ENCODE measurements at regions not wholly inside any gene's neighbourhood (a gene's known extent, or its start where the extent isn't known, plus 50 kb on each side); places are given as distances from the start of the nearest gene placed in this dataset.
"Not testable (repeated sequence)": the region's sequence is repeated elsewhere in the genome, so short reads cannot be mapped to it uniquely, and the experiment has no call there.

- no peak overlapping the region for H3K4me3 Mint-ChIP-seq
- no peaks in the 10 kb centered on the region for H3K9me3 Mint-ChIP-seq
- no peaks in the 10 kb centered on the region for H3K36me3 Mint-ChIP-seq
- peaks cover 6 to 22% of the 10 kb centered on the region in 2 donors for H3K27me3 Mint-ChIP-seq
- no peaks in the 10 kb centered on the region for H3K4me1 Mint-ChIP-seq (ENCODE audit: low read depth in 2 of 2)
- ATAC-seq (no peak), DNase-seq (ENCODE audit: low spot score) (no peak)
- no peak overlapping the region for H3K27ac Mint-ChIP-seq
These were observed 128.0 kb upstream of the KCNK1 start for GRCh38 chr1:233485809-233486398.

GRCh38 chr1:233487408-233487807 is 126.5 kb upstream of the KCNK1 start:
- Mint-ChIP-seq H3K27ac (no peak overlapping the region), H3K4me1 (ENCODE audit: low read depth in 2 of 2) (no peaks in the 10 kb centered on the region), H3K4me3 (no peak overlapping the region), H3K9me3 (no peaks in the 10 kb centered on the region), H3K27me3 (peaks cover 6 to 22% of the 10 kb centered on the region in 2 donors), H3K36me3 (no peaks in the 10 kb centered on the region)
- no peak for DNase-seq (ENCODE audit: low spot score)
- ATAC-seq = no peak

GRCh38 chr1:233489411-233489810 is 124.5 kb upstream of the KCNK1 start:
- DNase-seq (ENCODE audit: low spot score) = no peak
- no peak overlapping the region for H3K4me3 Mint-ChIP-seq
- H3K27me3 Mint-ChIP-seq = peaks cover 4 to 22% of the 10 kb centered on the region in 2 donors
- ATAC-seq = no peak
- H3K4me1 Mint-ChIP-seq (ENCODE audit: low read depth in 2 of 2) = no peaks in the 10 kb centered on the region
- H3K36me3 Mint-ChIP-seq = no peaks in the 10 kb centered on the region
- H3K9me3 Mint-ChIP-seq = no peaks in the 10 kb centered on the region
- no peak overlapping the region for H3K27ac Mint-ChIP-seq

- Mint-ChIP-seq H3K27me3 (peaks cover under 1 to 22% of the 10 kb centered on the region in 2 donors), H3K27ac (no peak overlapping the region), H3K4me3 (no peak overlapping the region), H3K4me1 (ENCODE audit: low read depth in 2 of 2) (no peaks in the 10 kb centered on the region), H3K36me3 (no peaks in the 10 kb centered on the region), H3K9me3 (no peaks in the 10 kb centered on the region)
- ATAC-seq (no peak), DNase-seq (ENCODE audit: low spot score) (no peak)
These were observed 123.4 kb upstream of the KCNK1 start for GRCh38 chr1:233490488-233490887.

- H3K27me3 Mint-ChIP-seq = peaks cover 0 to 26% of the 10 kb centered on the region in 2 donors
- H3K9me3 Mint-ChIP-seq = no peaks in the 10 kb centered on the region
- H3K36me3 Mint-ChIP-seq = no peaks in the 10 kb centered on the region
- H3K4me1 Mint-ChIP-seq (ENCODE audit: low read depth in 2 of 2) = no peaks in the 10 kb centered on the region
- H3K27ac Mint-ChIP-seq = no peak overlapping the region
- ATAC-seq (no peak), DNase-seq (ENCODE audit: low spot score) (no peak)
- no peak overlapping the region for H3K4me3 Mint-ChIP-seq
These were observed 121.8 kb upstream of the KCNK1 start for GRCh38 chr1:233491953-233492620.

GRCh38 chr1:233496993-233497392 is 116.9 kb upstream of the KCNK1 start:
- Mint-ChIP-seq H3K27me3 (peaks cover 0 to 26% of the 10 kb centered on the region in 2 donors), H3K9me3 (no peaks in the 10 kb centered on the region), H3K4me1 (ENCODE audit: low read depth in 2 of 2) (no peaks in the 10 kb centered on the region), H3K36me3 (no peaks in the 10 kb centered on the region), H3K4me3 (no peak overlapping the region), H3K27ac (no peak overlapping the region)
- DNase-seq (ENCODE audit: low spot score) (no peak), ATAC-seq (no peak)

- H3K27ac Mint-ChIP-seq = no peak overlapping the region
- ATAC-seq (no peak), DNase-seq (ENCODE audit: low spot score) (no peak)
- H3K9me3 Mint-ChIP-seq = no peaks in the 10 kb centered on the region
- peaks cover 0 to 26% of the 10 kb centered on the region in 2 donors for H3K27me3 Mint-ChIP-seq
- no peaks in the 10 kb centered on the region for H3K36me3 Mint-ChIP-seq
- H3K4me3 Mint-ChIP-seq = no peak overlapping the region
- no peaks in the 10 kb centered on the region for H3K4me1 Mint-ChIP-seq (ENCODE audit: low read depth in 2 of 2)
These were observed 116.2 kb upstream of the KCNK1 start for GRCh38 chr1:233497679-233498078.

GRCh38 chr1:233500106-233500505 is 113.8 kb upstream of the KCNK1 start:
- DNase-seq (ENCODE audit: low spot score) = no peak
- no peak overlapping the region for H3K4me3 Mint-ChIP-seq

GRCh38 chr1:233503366-233503954 is 110.4 kb upstream of the KCNK1 start:
- Mint-ChIP-seq H3K27ac (no peak overlapping the region), H3K4me3 (no peak overlapping the region), H3K9me3 (no peaks in the 10 kb centered on the region), H3K27me3 (peaks cover 0 to 19% of the 10 kb centered on the region in 2 donors), H3K36me3 (peaks cover 8% of the 10 kb centered on the region), H3K4me1 (ENCODE audit: low read depth in 2 of 2) (no peaks in the 10 kb centered on the region)
- ATAC-seq (no peak), DNase-seq (ENCODE audit: low spot score) (no peak)

More at GRCh38 chr1:233500106-233500505, 113.8 kb upstream of the KCNK1 start:
- Mint-ChIP-seq H3K4me1 (ENCODE audit: low read depth in 2 of 2) (no peaks in the 10 kb centered on the region), H3K27me3 (peaks cover 0 to 26% of the 10 kb centered on the region in 2 donors), H3K9me3 (no peaks in the 10 kb centered on the region), H3K36me3 (no peaks in the 10 kb centered on the region), H3K27ac (no peak overlapping the region)
- no peak for ATAC-seq

GRCh38 chr1:233505130-233505529 is 108.8 kb upstream of the KCNK1 start:
- Mint-ChIP-seq H3K4me3 (no peak overlapping the region), H3K4me1 (ENCODE audit: low read depth in 2 of 2) (no peaks in the 10 kb centered on the region), H3K27ac (no peak overlapping the region), H3K27me3 (peaks cover 2 to 15% of the 10 kb centered on the region in 2 donors), H3K9me3 (no peaks in the 10 kb centered on the region), H3K36me3 (peaks cover 8% of the 10 kb centered on the region)
- ATAC-seq (peak in 1 of 2 donors; percentile 36), DNase-seq (ENCODE audit: low spot score) (no peak)

- not testable (repeated sequence) for DNase-seq (ENCODE audit: low spot score); H3K27ac Mint-ChIP-seq; ATAC-seq; H3K36me3 Mint-ChIP-seq; H3K9me3 Mint-ChIP-seq; H3K4me3 Mint-ChIP-seq; H3K27me3 Mint-ChIP-seq; H3K4me1 Mint-ChIP-seq (ENCODE audit: low read depth in 2 of 2)
These were observed 108.0 kb upstream of the KCNK1 start for GRCh38 chr1:233505889-233506288.

- no peaks in the 10 kb centered on the region for H3K4me1 Mint-ChIP-seq (ENCODE audit: low read depth in 2 of 2)
- no peak for DNase-seq (ENCODE audit: low spot score)
- H3K36me3 Mint-ChIP-seq = peaks cover 8% of the 10 kb centered on the region
- no peak overlapping the region for H3K4me3 Mint-ChIP-seq
- peaks cover 2 to 7% of the 10 kb centered on the region in 2 donors for H3K27me3 Mint-ChIP-seq
- H3K9me3 Mint-ChIP-seq = no peaks in the 10 kb centered on the region
- ATAC-seq = no peak
- H3K27ac Mint-ChIP-seq = no peak overlapping the region
These were observed 104.4 kb upstream of the KCNK1 start for GRCh38 chr1:233509526-233509925.

GRCh38 chr1:233512538-233512937 is 101.4 kb upstream of the KCNK1 start:
- Mint-ChIP-seq H3K4me1 (ENCODE audit: low read depth in 2 of 2) (no peaks in the 10 kb centered on the region), H3K4me3 (no peak overlapping the region), H3K36me3 (no peaks in the 10 kb centered on the region), H3K27me3 (peaks cover 0 to 2% of the 10 kb centered on the region in 2 donors), H3K27ac (no peak overlapping the region), H3K9me3 (no peaks in the 10 kb centered on the region)
- no peak for ATAC-seq
- DNase-seq (ENCODE audit: low spot score) = no peak

- H3K4me3 Mint-ChIP-seq = no peak overlapping the region
- peaks cover 0 to 2% of the 10 kb centered on the region in 2 donors for H3K27me3 Mint-ChIP-seq
- no peaks in the 10 kb centered on the region for H3K36me3 Mint-ChIP-seq
- H3K27ac Mint-ChIP-seq = no peak overlapping the region
- DNase-seq (ENCODE audit: low spot score) (no peak), ATAC-seq (no peak)
- H3K4me1 Mint-ChIP-seq (ENCODE audit: low read depth in 2 of 2) = no peaks in the 10 kb centered on the region
- H3K9me3 Mint-ChIP-seq = no peaks in the 10 kb centered on the region
These were observed 100.5 kb upstream of the KCNK1 start for GRCh38 chr1:233513431-233513830.
